ENCODE measurements at regions not wholly inside any gene's neighbourhood (a gene's known extent, or its start where the extent isn't known, plus 50 kb on each side); places are given as distances from the start of the nearest gene placed in this dataset.

DNA sequence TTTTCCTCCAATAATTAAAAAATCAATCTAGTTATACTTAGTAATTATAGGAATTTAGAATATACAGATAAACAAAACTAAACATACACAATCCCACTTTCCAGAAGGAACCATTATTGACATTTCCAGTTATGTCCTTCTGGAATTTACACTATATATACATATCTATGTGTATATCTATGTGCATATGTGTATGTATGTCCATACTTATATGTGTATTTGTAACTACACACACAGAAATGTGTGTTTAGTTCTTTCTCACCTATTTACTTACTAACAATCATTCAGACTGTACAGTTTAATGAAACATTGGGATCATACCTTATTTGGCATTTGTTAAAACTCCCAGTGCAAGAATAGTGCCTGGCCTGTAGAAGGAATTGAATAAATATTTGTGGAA is 126.4 kb downstream of the FHIP1A start:
- TF ChIP-seq CTCF (IDR thresholded peaks at IDR 0.05; ENCODE audit: low read length) (no peak), EZH2 (optimal IDR thresholded peaks at IDR 0.05; ENCODE audit: low read depth, low read length) (no peak), EZH2phosphoT487 (IDR thresholded peaks at IDR 0.05; ENCODE audit: low read length) (no peak)

Measured in MM.1S (cell line).